Neutrophil (primary cell): ENCODE measurements at regions not wholly inside any gene's neighbourhood (a gene's known extent, or its start where the extent isn't known, plus 50 kb on each side); places are given as distances from the start of the nearest gene placed in this dataset.

ENCODE experiments used
- H3K27ac ChIP-seq: fragments of 200-600 bp; sonication (generic); 2 replicates; pipeline ENCODE4 v1.5.1; 2016; ENCODE audit warnings: mild to moderate bottlenecking, moderate library complexity
- H3K27me3 ChIP-seq: fragments of 200-600 bp; sonication (generic); 2 replicates; pipeline ENCODE4 v1.6.0; 2016; ENCODE audit warnings: mild to moderate bottlenecking
- H3K36me3 ChIP-seq: fragments of 200-600 bp; sonication (generic); 2 replicates; pipeline ENCODE4 v1.5.1; 2017
- H3K4me1 ChIP-seq, 2 experiments: fragments of 200-600 bp in 1 of 2; sonication (generic) in 1 of 2; 1 replicate in 1 of 2; 2 replicates in 1 of 2; pipeline versions ENCODE4 v1.5.1 to v1.6.1; 2013 to 2016; ENCODE audit warnings: low read depth in 1 of 2, low read length in 1 of 2, mild to moderate bottlenecking in 1 of 2, moderate library complexity in 1 of 2; ENCODE audit not compliant: control insufficient read depth in 1 of 2, insufficient read depth in 1 of 2
- H3K4me3 ChIP-seq, 2 experiments: fragments of 200-600 bp in 1 of 2; sonication (generic) in 1 of 2; 1 replicate in 1 of 2; 2 replicates in 1 of 2; pipeline ENCODE4 v1.5.1; 2013 to 2016; ENCODE audit warnings: low read depth in 1 of 2, low read length in 1 of 2, mild to moderate bottlenecking in 1 of 2, moderate library complexity in 1 of 2
- H3K9me3 ChIP-seq: fragments of 200-600 bp; sonication (generic); 2 replicates; pipeline ENCODE4 v1.5.1; 2016
- TF ChIP-seq, protein P1 (sequence below): fragments of 200-600 bp; sonication (generic); IDR thresholded peaks from 2 replicates; pipeline ENCODE4 v1.5.1; 2016; ENCODE audit warnings: antibody characterized with exemption

DNA sequence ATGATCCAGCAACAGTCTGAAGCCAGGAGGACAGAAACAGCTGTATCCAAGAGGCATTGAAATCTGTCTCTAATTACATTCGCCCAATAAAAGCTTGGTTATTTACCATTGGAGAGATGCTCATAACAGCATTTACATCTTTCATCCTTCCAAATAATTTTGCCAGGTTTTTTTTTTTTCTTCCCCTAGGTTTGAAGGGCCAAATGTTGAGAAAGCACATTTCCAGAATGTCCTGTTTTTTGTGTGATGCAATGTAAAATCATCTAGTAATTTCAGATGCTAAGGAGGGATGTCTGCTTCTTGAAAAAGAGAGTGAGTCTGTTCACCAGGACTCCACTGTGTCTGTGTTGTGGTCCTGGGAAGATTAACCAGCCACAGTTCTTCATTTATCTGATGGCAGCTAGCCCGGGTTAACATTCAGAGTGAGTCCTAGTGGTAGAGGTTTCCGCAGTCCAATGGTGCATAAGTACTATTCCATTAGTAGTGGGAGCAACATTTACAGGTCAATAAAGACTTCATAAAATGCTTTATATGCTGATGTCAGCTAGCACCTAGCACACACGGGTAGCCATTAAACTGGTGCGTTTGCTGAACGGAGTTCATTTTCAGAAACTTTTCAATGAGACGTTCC, 406.8 kb downstream of the STIM2 start:
- H3K27me3 ChIP-seq, result no peaks in the 10 kb centered on the region
- no peak overlapping the region for H3K27ac ChIP-seq
- no peak overlapping the region for H3K4me3 ChIP-seq
- TF ChIP-seq, protein P1, sequence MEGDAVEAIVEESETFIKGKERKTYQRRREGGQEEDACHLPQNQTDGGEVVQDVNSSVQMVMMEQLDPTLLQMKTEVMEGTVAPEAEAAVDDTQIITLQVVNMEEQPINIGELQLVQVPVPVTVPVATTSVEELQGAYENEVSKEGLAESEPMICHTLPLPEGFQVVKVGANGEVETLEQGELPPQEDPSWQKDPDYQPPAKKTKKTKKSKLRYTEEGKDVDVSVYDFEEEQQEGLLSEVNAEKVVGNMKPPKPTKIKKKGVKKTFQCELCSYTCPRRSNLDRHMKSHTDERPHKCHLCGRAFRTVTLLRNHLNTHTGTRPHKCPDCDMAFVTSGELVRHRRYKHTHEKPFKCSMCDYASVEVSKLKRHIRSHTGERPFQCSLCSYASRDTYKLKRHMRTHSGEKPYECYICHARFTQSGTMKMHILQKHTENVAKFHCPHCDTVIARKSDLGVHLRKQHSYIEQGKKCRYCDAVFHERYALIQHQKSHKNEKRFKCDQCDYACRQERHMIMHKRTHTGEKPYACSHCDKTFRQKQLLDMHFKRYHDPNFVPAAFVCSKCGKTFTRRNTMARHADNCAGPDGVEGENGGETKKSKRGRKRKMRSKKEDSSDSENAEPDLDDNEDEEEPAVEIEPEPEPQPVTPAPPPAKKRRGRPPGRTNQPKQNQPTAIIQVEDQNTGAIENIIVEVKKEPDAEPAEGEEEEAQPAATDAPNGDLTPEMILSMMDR, result no peak
- no peaks in the 10 kb centered on the region for H3K4me1 ChIP-seq
- no peaks in the 10 kb centered on the region for H3K9me3 ChIP-seq
- H3K36me3 ChIP-seq, result no peaks in the 10 kb centered on the region

- no peak overlapping the region for H3K4me3 ChIP-seq
- no peaks in the 10 kb centered on the region for H3K9me3 ChIP-seq
- no peak overlapping the region for H3K27ac ChIP-seq
- TF ChIP-seq, protein P1, result no peak
- no peaks in the 10 kb centered on the region for H3K4me1 ChIP-seq
- no peaks in the 10 kb centered on the region for H3K27me3 ChIP-seq
- no peaks in the 10 kb centered on the region for H3K36me3 ChIP-seq
Observed at GRCh38 chr4:27267970-27268355, 407.3 kb downstream of the STIM2 start.

GRCh38 chr4:27270435-27270834, 409.8 kb downstream of the STIM2 start:
- TF ChIP-seq, protein P1, result no peak
- H3K4me3 ChIP-seq, result no peak overlapping the region

GRCh38 chr4:27271555-27271954, 410.9 kb downstream of the STIM2 start:
- H3K27ac ChIP-seq, result no peak overlapping the region
- TF ChIP-seq, protein P1, result no peak
- H3K27me3 ChIP-seq, result no peaks in the 10 kb centered on the region

More at GRCh38 chr4:27270435-27270834, 409.8 kb downstream of the STIM2 start:
- Histone ChIP-seq H3K4me1 (no peaks in the 10 kb centered on the region), H3K9me3 (no peaks in the 10 kb centered on the region), H3K36me3 (no peaks in the 10 kb centered on the region), H3K27me3 (no peaks in the 10 kb centered on the region), H3K27ac (no peak overlapping the region)

GRCh38 chr4:27272217-27272616, 411.6 kb downstream of the STIM2 start:
- Histone ChIP-seq H3K27ac (no peak overlapping the region), H3K27me3 (no peaks in the 10 kb centered on the region), H3K9me3 (no peaks in the 10 kb centered on the region), H3K4me3 (no peak overlapping the region), H3K4me1 (no peaks in the 10 kb centered on the region), H3K36me3 (no peaks in the 10 kb centered on the region)
- TF ChIP-seq, protein P1, result no peak

More at GRCh38 chr4:27271555-27271954, 410.9 kb downstream of the STIM2 start:
- Histone ChIP-seq H3K9me3 (no peaks in the 10 kb centered on the region), H3K4me3 (no peak overlapping the region), H3K4me1 (no peaks in the 10 kb centered on the region), H3K36me3 (no peaks in the 10 kb centered on the region)
